Fibroblast of skin of scalp (primary cell): ENCODE measurements at regions not wholly inside any gene's neighbourhood (a gene's known extent, or its start where the extent isn't known, plus 50 kb on each side); places are given as distances from the start of the nearest gene placed in this dataset.

Experiments used
- DNase-seq: peaks from one replicate; pipeline ENCODE4 v3.0.0-alpha.2; 2013

- DNase-seq, result no peak
These were observed 265.4 kb upstream of the PRMT6 start for GRCh38 chr1:106791041-106791440.

GRCh38 chr1:106793651-106794050 is 262.8 kb upstream of the PRMT6 start:
- no peak for DNase-seq

- peak; percentile 4 for DNase-seq
These were observed 257.5 kb upstream of the PRMT6 start for GRCh38 chr1:106798991-106799390.

- DNase-seq, result no peak
These were observed 254.3 kb upstream of the PRMT6 start for GRCh38 chr1:106802181-106802580.

GRCh38 chr1:106814418-106814817 is 242.1 kb upstream of the PRMT6 start:
- DNase-seq, result no peak

GRCh38 chr1:106817575-106817974 is 238.9 kb upstream of the PRMT6 start:
- no peak for DNase-seq

GRCh38 chr1:106831511-106831910 is 225.0 kb upstream of the PRMT6 start:
- peak; percentile 48 for DNase-seq

- DNase-seq, result no peak
These were observed 219.8 kb upstream of the PRMT6 start for GRCh38 chr1:106836708-106837107.

- DNase-seq, result no peak
These were observed 213.0 kb upstream of the PRMT6 start for GRCh38 chr1:106843518-106843917.

- DNase-seq, result no peak
These were observed 209.8 kb upstream of the PRMT6 start for GRCh38 chr1:106846656-106847055.

- no peak for DNase-seq
These were observed 195.4 kb upstream of the PRMT6 start for GRCh38 chr1:106861110-106861509.

- no peak for DNase-seq
These were observed 187.6 kb upstream of the PRMT6 start for GRCh38 chr1:106868828-106869227.

- DNase-seq, result no peak
These were observed 180.9 kb upstream of the PRMT6 start for GRCh38 chr1:106875622-106876021.

- no peak for DNase-seq
These were observed 180.1 kb upstream of the PRMT6 start for GRCh38 chr1:106876384-106876783.

GRCh38 chr1:106879538-106879937 is 176.9 kb upstream of the PRMT6 start:
- DNase-seq, result no peak

- DNase-seq, result no peak
These were observed 176.2 kb upstream of the PRMT6 start for GRCh38 chr1:106880226-106880625.

GRCh38 chr1:106883208-106883607 is 173.3 kb upstream of the PRMT6 start:
- DNase-seq, result no peak

- no peak for DNase-seq
These were observed 167.4 kb upstream of the PRMT6 start for GRCh38 chr1:106889059-106889458.

GRCh38 chr1:106889583-106889982 is 166.9 kb upstream of the PRMT6 start:
- DNase-seq, result no peak

GRCh38 chr1:106897976-106898375 is 158.5 kb upstream of the PRMT6 start:
- DNase-seq, result no peak

- no peak for DNase-seq
These were observed 156.8 kb upstream of the PRMT6 start for GRCh38 chr1:106899644-106900043.

GRCh38 chr1:106907795-106908194 is 148.7 kb upstream of the PRMT6 start:
- no peak for DNase-seq

GRCh38 chr1:106908689-106909088 is 147.8 kb upstream of the PRMT6 start:
- DNase-seq, result no peak

- peak; percentile 13 for DNase-seq
These were observed 145.7 kb upstream of the PRMT6 start for GRCh38 chr1:106910798-106911197.

GRCh38 chr1:106912131-106912530 is 144.3 kb upstream of the PRMT6 start:
- DNase-seq, result peak; percentile 29

GRCh38 chr1:106921186-106921585 is 135.3 kb upstream of the PRMT6 start:
- no peak for DNase-seq
